ENCODE measurements at regions not wholly inside any gene's neighbourhood (a gene's known extent, or its start where the extent isn't known, plus 50 kb on each side); places are given as distances from the start of the nearest gene placed in this dataset.

DNA sequence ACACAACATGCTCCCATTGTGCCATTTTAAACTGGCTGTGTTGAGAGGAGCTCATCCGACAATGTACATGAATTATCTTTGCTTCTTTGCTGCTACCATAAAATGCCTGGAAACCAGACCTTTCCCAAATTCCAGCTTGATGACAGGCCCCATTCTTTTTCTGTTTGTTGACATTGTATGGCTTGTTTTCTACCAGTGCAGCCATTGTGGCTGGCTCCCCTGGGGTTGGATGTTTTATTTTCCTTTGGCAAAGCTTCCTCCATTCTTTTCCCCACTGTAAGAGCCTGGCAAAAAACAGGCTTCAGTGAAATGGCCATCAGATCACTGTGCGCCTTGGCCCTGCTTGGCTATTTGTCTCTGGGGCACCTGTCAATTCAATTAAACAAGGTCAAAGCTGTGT lies 532.5 kb downstream of the VRK1 start:
- TF ChIP-seq EZH2 (IDR thresholded peaks at IDR 0.05; ENCODE audit: borderline replicate concordance) (no peak), EZH2phosphoT487 (IDR thresholded peaks at IDR 0.05; ENCODE audit: low read depth, severe bottlenecking, unreplicated experiment) (no peak)
- TF ChIP-seq, protein P1, sequence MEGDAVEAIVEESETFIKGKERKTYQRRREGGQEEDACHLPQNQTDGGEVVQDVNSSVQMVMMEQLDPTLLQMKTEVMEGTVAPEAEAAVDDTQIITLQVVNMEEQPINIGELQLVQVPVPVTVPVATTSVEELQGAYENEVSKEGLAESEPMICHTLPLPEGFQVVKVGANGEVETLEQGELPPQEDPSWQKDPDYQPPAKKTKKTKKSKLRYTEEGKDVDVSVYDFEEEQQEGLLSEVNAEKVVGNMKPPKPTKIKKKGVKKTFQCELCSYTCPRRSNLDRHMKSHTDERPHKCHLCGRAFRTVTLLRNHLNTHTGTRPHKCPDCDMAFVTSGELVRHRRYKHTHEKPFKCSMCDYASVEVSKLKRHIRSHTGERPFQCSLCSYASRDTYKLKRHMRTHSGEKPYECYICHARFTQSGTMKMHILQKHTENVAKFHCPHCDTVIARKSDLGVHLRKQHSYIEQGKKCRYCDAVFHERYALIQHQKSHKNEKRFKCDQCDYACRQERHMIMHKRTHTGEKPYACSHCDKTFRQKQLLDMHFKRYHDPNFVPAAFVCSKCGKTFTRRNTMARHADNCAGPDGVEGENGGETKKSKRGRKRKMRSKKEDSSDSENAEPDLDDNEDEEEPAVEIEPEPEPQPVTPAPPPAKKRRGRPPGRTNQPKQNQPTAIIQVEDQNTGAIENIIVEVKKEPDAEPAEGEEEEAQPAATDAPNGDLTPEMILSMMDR (IDR thresholded peaks at IDR 0.05; ENCODE audit: poor library complexity): no peak
